Esophagus squamous epithelium (tissue), 5 donors: ENCODE measurements at regions not wholly inside any gene's neighbourhood (a gene's known extent, or its start where the extent isn't known, plus 50 kb on each side); places are given as distances from the start of the nearest gene placed in this dataset.
A peak's percentile ranks its signal among the peaks of the same experiment; 100 is the strongest.

ENCODE experiments used
- DNase-seq: peaks from one replicate; lab custom pipeline; 2025; lab: John Stamatoyannopoulos, UW
- H3K27ac ChIP-seq, 4 donors: fragments of 200-600 bp; sonication (generic); one replicate each; pipeline ENCODE4 v1.5.1; 2016 to 2019; ENCODE audit warnings: mild to moderate bottlenecking in 1 of 4
- H3K27me3 ChIP-seq, 4 donors: fragments of 200-600 bp; sonication (generic); 1 replicate in 3 of 4; 2 replicates in 1 of 4; pipeline versions ENCODE4 v1.5.1 to v1.6.0; 2017 to 2021; ENCODE audit warnings: antibody characterized with exemption in 1 of 4
- H3K36me3 ChIP-seq, 3 donors: fragments of 200-600 bp; sonication (generic); one replicate each; pipeline ENCODE4 v1.5.1; 2016 to 2019
- H3K4me1 ChIP-seq, 3 donors: fragments of 200-600 bp; sonication (generic); one replicate each; pipeline ENCODE4 v1.5.1; 2017 to 2019
- H3K4me3 ChIP-seq, 4 donors: fragments of 200-600 bp; sonication (generic); 1 replicate in 3 of 4; 2 replicates in 1 of 4; pipeline ENCODE4 v1.5.1; 2016 to 2019; ENCODE audit warnings: mild to moderate bottlenecking in 2 of 4, moderate library complexity in 1 of 4
- H3K9me3 ChIP-seq, 3 donors: fragments of 200-600 bp; sonication (generic); one replicate each; pipeline ENCODE4 v1.5.1; 2016 to 2019
- POLR2A ChIP-seq, 4 donors: fragments of 450-650 bp; IDR thresholded peaks; one replicate each; pipeline ENCODE4 v1.6.1; 2017; ENCODE audit warnings: antibody characterized with exemption in 4 of 4, mild to moderate bottlenecking in 4 of 4, moderate library complexity in 3 of 4
- WGBS, 2 donors: methylation state at CpG; one replicate each; pipeline ENCODE4 v1.1.5; 2018; 5-methylcytosine and 5-hydroxymethylcytosine counted together
- intact Hi-C: fragments of 100-400 bp; cut with DNase I; formaldehyde crosslinking; loops from one replicate; pipeline ENCODE4 v1.15.0; 2022
- TF ChIP-seq, protein P1 (sequence below), 6 experiments: fragments of 450-650 bp in 4 of 6; fragments of 200-600 bp in 2 of 6; sonication (generic) in 2 of 6; IDR thresholded peaks; one replicate each; pipeline ENCODE4 v1.5.1; 2016 to 2019; ENCODE audit warnings: antibody characterized with exemption in 6 of 6, mild to moderate bottlenecking in 4 of 6, moderate library complexity in 4 of 6
- donor health status: DM: yes; HTN: yes; CAD: no.

DNA sequence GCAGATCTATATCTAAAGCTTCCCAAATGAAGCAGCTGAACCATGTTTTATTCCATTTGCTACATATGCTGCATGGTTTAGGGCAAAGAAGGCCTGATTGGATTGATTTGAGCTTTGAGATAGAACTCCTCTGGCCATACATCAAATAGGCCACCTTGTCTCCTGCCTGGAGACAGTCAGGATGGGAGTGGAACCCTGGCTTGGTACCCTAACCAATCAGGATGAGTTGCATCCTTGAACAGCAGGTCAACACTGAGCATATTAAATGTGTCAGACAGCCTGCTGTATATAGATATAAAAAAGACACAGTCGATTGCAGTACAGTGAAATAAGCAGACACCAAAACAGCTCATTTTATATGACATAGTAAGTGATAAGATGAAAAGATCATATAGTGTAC is 291.7 kb downstream of the NUAK1 start:
- WGBS, 2 donors, result 59 to 96% methylated on average over 1 of the region's 1 CpG
- Histone ChIP-seq H3K9me3 (no peaks in the 10 kb centered on the region), H3K27ac (no peak overlapping the region), H3K4me3 (no peak overlapping the region), H3K36me3 (no peaks in the 10 kb centered on the region), H3K27me3 (no peaks in the 10 kb centered on the region), H3K4me1 (peaks cover 0 to 5% (median 0%) of the 10 kb centered on the region in 3 donors)
- TF ChIP-seq, protein P1, sequence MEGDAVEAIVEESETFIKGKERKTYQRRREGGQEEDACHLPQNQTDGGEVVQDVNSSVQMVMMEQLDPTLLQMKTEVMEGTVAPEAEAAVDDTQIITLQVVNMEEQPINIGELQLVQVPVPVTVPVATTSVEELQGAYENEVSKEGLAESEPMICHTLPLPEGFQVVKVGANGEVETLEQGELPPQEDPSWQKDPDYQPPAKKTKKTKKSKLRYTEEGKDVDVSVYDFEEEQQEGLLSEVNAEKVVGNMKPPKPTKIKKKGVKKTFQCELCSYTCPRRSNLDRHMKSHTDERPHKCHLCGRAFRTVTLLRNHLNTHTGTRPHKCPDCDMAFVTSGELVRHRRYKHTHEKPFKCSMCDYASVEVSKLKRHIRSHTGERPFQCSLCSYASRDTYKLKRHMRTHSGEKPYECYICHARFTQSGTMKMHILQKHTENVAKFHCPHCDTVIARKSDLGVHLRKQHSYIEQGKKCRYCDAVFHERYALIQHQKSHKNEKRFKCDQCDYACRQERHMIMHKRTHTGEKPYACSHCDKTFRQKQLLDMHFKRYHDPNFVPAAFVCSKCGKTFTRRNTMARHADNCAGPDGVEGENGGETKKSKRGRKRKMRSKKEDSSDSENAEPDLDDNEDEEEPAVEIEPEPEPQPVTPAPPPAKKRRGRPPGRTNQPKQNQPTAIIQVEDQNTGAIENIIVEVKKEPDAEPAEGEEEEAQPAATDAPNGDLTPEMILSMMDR (IDR thresholded peaks at IDR 0.05), result no peak
- no peak for TF ChIP-seq POLR2A (IDR thresholded peaks at IDR 0.05)
- intact Hi-C loops, result no loop called here
- DNase-seq, result no peak

DNA sequence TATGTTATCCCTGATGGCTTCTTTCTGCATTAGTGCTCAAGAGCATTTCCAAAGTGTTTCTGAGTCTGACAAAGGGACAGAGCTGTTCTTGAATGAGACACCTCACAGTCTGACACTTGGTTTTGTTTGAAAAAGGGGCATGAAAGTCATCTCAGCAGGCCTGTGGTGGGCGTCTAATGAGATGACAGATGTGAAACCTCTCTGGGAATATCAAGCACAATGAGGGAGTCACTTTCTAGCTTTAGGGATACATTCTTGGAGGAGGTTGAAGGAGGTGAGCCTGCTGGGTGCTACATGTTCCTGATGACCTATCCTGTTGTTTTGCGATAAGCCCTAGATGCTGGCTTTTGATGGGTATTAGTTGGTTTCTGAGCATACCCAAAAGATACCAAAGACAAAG is 290.5 kb downstream of the NUAK1 start:
- peaks cover 0 to 5% (median 0%) of the 10 kb centered on the region in 3 donors for H3K4me1 ChIP-seq
- WGBS, 2 donors, result 94 to 96% methylated on average over 2 of the region's 2 CpGs
- TF ChIP-seq POLR2A (IDR thresholded peaks at IDR 0.05), result no peak
- TF ChIP-seq, protein P1 (IDR thresholded peaks at IDR 0.05), result no peak

DNA sequence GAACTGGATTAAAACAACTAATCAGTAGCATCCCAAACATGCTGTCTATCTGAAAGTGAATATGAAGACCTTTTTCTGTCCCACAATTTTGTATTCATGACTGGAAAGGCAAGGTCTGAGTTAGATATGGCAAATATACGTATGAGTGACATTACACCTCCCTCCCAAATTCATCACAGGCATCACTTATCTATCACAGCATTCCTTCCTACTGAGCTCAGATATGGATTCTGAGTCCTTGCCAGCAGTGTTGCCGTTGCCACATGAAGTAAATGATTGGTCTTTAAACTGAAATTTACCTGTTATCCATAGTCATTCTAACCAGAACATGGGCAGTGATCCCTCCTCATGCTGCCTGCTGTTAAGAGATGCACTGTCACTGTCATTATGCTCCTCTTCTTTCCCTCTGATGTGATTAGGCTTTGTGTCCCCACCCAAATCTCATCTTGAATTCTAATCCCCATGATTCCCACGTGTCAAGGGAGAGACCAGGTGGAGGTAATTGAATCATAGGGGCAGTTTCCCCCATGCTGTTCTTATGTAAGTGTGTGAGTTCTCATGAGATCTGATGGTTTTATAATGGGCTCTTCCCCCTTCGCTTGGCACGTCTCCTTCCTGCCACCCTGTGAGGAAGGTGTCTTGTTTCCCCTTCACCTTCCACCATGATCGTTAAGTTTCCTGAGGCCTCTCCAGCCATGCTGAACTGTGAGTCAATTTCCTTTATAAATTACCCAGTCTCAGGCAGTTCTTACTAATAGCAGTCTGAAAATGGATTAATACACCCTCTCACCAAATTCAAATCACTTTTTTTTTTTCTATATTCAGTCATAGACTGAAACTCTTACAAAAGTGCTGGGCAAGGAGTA is 288.4 kb downstream of the NUAK1 start:
- Histone ChIP-seq H3K36me3 (no peaks in the 10 kb centered on the region), H3K27me3 (no peaks in the 10 kb centered on the region), H3K27ac (no peak overlapping the region), H3K9me3 (no peaks in the 10 kb centered on the region), H3K4me3 (no peak overlapping the region), H3K4me1 (no peaks in the 10 kb centered on the region)
- no peak for TF ChIP-seq POLR2A (IDR thresholded peaks at IDR 0.05)
- TF ChIP-seq, protein P1 (IDR thresholded peaks at IDR 0.05), result no peak
- DNase-seq, result no peak
- WGBS, 2 donors, result 66 to 68% methylated on average over 6 of the region's 6 CpGs
- intact Hi-C loops, result no loop called here

More for the DNA sequence above, 290.5 kb downstream of the NUAK1 start:
- Histone ChIP-seq H3K4me3 (no peak overlapping the region), H3K36me3 (no peaks in the 10 kb centered on the region), H3K27ac (no peak overlapping the region), H3K9me3 (no peaks in the 10 kb centered on the region), H3K27me3 (no peaks in the 10 kb centered on the region)
- intact Hi-C loops, result no loop called here
- DNase-seq, result no peak

DNA sequence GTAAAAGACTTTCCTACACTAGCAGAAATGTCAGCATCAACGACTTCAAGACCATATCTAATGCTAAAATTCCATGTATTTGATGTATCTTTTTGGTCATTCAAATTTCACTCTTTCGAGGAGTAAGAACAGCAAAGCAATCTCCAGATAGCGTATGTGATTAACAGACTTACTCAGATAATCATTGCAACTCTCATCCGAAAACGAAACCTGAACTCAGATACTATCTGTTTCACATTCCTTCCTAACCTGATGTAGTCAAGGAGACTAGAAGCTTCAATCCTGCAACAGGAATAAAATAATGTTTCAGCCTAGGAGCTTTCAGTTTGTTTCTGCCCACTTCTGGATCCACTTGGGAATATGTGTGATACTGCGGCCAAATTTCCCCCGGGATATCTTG is 286.3 kb downstream of the NUAK1 start:
- Histone ChIP-seq H3K9me3 (no peaks in the 10 kb centered on the region), H3K4me1 (no peaks in the 10 kb centered on the region), H3K27ac (peak overlapping the region in 2 of 4 donors; percentile 23 to 54), H3K4me3 (peak overlapping the region in 1 of 4 donors; percentile 23), H3K36me3 (no peaks in the 10 kb centered on the region), H3K27me3 (no peaks in the 10 kb centered on the region)
- no peak for DNase-seq
- TF ChIP-seq, protein P1 (IDR thresholded peaks at IDR 0.05), result no peak
- TF ChIP-seq POLR2A (IDR thresholded peaks at IDR 0.05), result no peak
- WGBS, 2 donors, result 66 to 84% methylated on average over 7 of the region's 7 CpGs
- intact Hi-C loops, result no loop called here

DNA sequence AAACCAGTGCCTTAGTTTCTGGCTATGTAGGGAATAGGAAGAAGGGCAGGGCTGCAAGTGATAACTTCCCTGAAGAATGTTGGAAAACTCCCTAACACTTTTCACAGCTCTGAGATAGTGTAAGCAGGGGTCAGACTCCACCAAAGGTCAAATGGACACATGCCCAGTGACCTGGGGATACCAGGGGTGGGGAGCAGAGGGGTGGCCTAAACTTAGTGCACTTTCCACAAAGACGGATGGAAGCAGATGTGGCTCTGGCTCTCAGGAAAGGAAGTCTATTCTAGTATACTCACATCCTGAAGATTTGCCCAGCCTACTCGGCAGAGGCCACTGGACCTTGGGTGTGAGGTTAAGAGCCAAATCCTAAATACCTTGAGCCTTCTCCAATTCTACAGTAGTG is 285.8 kb downstream of the NUAK1 start:
- no peak for TF ChIP-seq POLR2A (IDR thresholded peaks at IDR 0.05)
- WGBS, 2 donors, result 35 to 67% methylated on average over 1 to 2 of the region's 2 CpGs
- Histone ChIP-seq H3K27me3 (no peaks in the 10 kb centered on the region), H3K36me3 (no peaks in the 10 kb centered on the region), H3K4me1 (no peaks in the 10 kb centered on the region), H3K4me3 (peak overlapping the region in 1 of 4 donors; percentile 23), H3K27ac (peak overlapping the region in 2 of 4 donors; percentile 23 to 54), H3K9me3 (no peaks in the 10 kb centered on the region)
- DNase-seq, result no peak
- intact Hi-C loops, result no loop called here
